ENCODE measurements at regions not wholly inside any gene's neighbourhood (a gene's known extent, or its start where the extent isn't known, plus 50 kb on each side); places are given as distances from the start of the nearest gene placed in this dataset.
"Not testable (repeated sequence)": the region's sequence is repeated elsewhere in the genome, so short reads cannot be mapped to it uniquely, and the experiment has no call there.

GRCh38 chr11:96540875-96541274 is 151.1 kb downstream of the JRKL start:
- H3K4me1 Mint-ChIP-seq (ENCODE audit: low read depth) = no peaks in the 10 kb centered on the region
- DNase-seq (ENCODE audit: low spot score) = no peak
- H3K36me3 Mint-ChIP-seq (ENCODE audit: low read depth) = no peaks in the 10 kb centered on the region
- H3K27ac Mint-ChIP-seq = no peak overlapping the region
- no peak overlapping the region for H3K4me3 Mint-ChIP-seq
- H3K9me3 Mint-ChIP-seq = no peaks in the 10 kb centered on the region
- no peaks in the 10 kb centered on the region for H3K27me3 Mint-ChIP-seq (ENCODE audit: low read depth)

- H3K27me3 Mint-ChIP-seq (ENCODE audit: low read depth) = no peaks in the 10 kb centered on the region
- no peaks in the 10 kb centered on the region for H3K9me3 Mint-ChIP-seq
- no peak overlapping the region for H3K4me3 Mint-ChIP-seq
- no peaks in the 10 kb centered on the region for H3K4me1 Mint-ChIP-seq (ENCODE audit: low read depth)
- no peak for DNase-seq (ENCODE audit: low spot score)
- no peak overlapping the region for H3K27ac Mint-ChIP-seq
- H3K36me3 Mint-ChIP-seq (ENCODE audit: low read depth) = no peaks in the 10 kb centered on the region
Measured at GRCh38 chr11:96543177-96543576, 153.4 kb downstream of the JRKL start.

- H3K27me3 Mint-ChIP-seq (ENCODE audit: low read depth); DNase-seq (ENCODE audit: low spot score); H3K27ac Mint-ChIP-seq; H3K36me3 Mint-ChIP-seq (ENCODE audit: low read depth); H3K4me3 Mint-ChIP-seq; H3K9me3 Mint-ChIP-seq; H3K4me1 Mint-ChIP-seq (ENCODE audit: low read depth): not testable (repeated sequence)
Measured at GRCh38 chr11:96545192-96545591, 155.4 kb downstream of the JRKL start.

GRCh38 chr11:96551136-96551535 is 161.3 kb downstream of the JRKL start:
- Mint-ChIP-seq H3K4me3 (no peak overlapping the region), H3K4me1 (ENCODE audit: low read depth) (no peaks in the 10 kb centered on the region), H3K9me3 (no peaks in the 10 kb centered on the region), H3K36me3 (ENCODE audit: low read depth) (no peaks in the 10 kb centered on the region), H3K27me3 (ENCODE audit: low read depth) (no peaks in the 10 kb centered on the region), H3K27ac (no peak overlapping the region)
- no peak for DNase-seq (ENCODE audit: low spot score)

- H3K9me3 Mint-ChIP-seq = no peaks in the 10 kb centered on the region
- DNase-seq (ENCODE audit: low spot score) = no peak
- no peaks in the 10 kb centered on the region for H3K4me1 Mint-ChIP-seq (ENCODE audit: low read depth)
- H3K4me3 Mint-ChIP-seq = no peak overlapping the region
- no peaks in the 10 kb centered on the region for H3K36me3 Mint-ChIP-seq (ENCODE audit: low read depth)
- no peaks in the 10 kb centered on the region for H3K27me3 Mint-ChIP-seq (ENCODE audit: low read depth)
- no peak overlapping the region for H3K27ac Mint-ChIP-seq
Measured at GRCh38 chr11:96554236-96554820, 164.5 kb downstream of the JRKL start.

GRCh38 chr11:96555826-96556225 is 166.0 kb downstream of the JRKL start:
- H3K36me3 Mint-ChIP-seq (ENCODE audit: low read depth); DNase-seq (ENCODE audit: low spot score); H3K27me3 Mint-ChIP-seq (ENCODE audit: low read depth); H3K4me1 Mint-ChIP-seq (ENCODE audit: low read depth); H3K9me3 Mint-ChIP-seq; H3K27ac Mint-ChIP-seq; H3K4me3 Mint-ChIP-seq: not testable (repeated sequence)

GRCh38 chr11:96560727-96561126 is 170.9 kb downstream of the JRKL start:
- H3K27ac Mint-ChIP-seq; H3K4me3 Mint-ChIP-seq; H3K36me3 Mint-ChIP-seq (ENCODE audit: low read depth); H3K27me3 Mint-ChIP-seq (ENCODE audit: low read depth); H3K4me1 Mint-ChIP-seq (ENCODE audit: low read depth); DNase-seq (ENCODE audit: low spot score); H3K9me3 Mint-ChIP-seq: not testable (repeated sequence)

- no peaks in the 10 kb centered on the region for H3K4me1 Mint-ChIP-seq (ENCODE audit: low read depth)
- H3K27me3 Mint-ChIP-seq (ENCODE audit: low read depth) = no peaks in the 10 kb centered on the region
- no peaks in the 10 kb centered on the region for H3K36me3 Mint-ChIP-seq (ENCODE audit: low read depth)
- DNase-seq (ENCODE audit: low spot score) = no peak
- H3K27ac Mint-ChIP-seq = no peak overlapping the region
- H3K9me3 Mint-ChIP-seq = no peaks in the 10 kb centered on the region
- no peak overlapping the region for H3K4me3 Mint-ChIP-seq
Measured at GRCh38 chr11:96567176-96567575, 177.4 kb downstream of the JRKL start.

- H3K4me1 Mint-ChIP-seq (ENCODE audit: low read depth) = no peaks in the 10 kb centered on the region
- no peaks in the 10 kb centered on the region for H3K36me3 Mint-ChIP-seq (ENCODE audit: low read depth)
- no peak overlapping the region for H3K4me3 Mint-ChIP-seq
- H3K27ac Mint-ChIP-seq = no peak overlapping the region
- no peak for DNase-seq (ENCODE audit: low spot score)
- H3K9me3 Mint-ChIP-seq = no peaks in the 10 kb centered on the region
- no peaks in the 10 kb centered on the region for H3K27me3 Mint-ChIP-seq (ENCODE audit: low read depth)
Measured at GRCh38 chr11:96567667-96568066, 177.9 kb downstream of the JRKL start.

GRCh38 chr11:96576383-96576782 is 186.6 kb downstream of the JRKL start:
- Mint-ChIP-seq H3K4me1 (ENCODE audit: low read depth) (no peaks in the 10 kb centered on the region), H3K27me3 (ENCODE audit: low read depth) (no peaks in the 10 kb centered on the region), H3K9me3 (no peaks in the 10 kb centered on the region), H3K36me3 (ENCODE audit: low read depth) (no peaks in the 10 kb centered on the region), H3K27ac (no peak overlapping the region), H3K4me3 (no peak overlapping the region)
- DNase-seq (ENCODE audit: low spot score) = no peak

GRCh38 chr11:96578379-96578778 is 188.6 kb downstream of the JRKL start:
- no peak overlapping the region for H3K4me3 Mint-ChIP-seq
- H3K9me3 Mint-ChIP-seq = no peaks in the 10 kb centered on the region
- H3K36me3 Mint-ChIP-seq (ENCODE audit: low read depth) = no peaks in the 10 kb centered on the region
- H3K27ac Mint-ChIP-seq = no peak overlapping the region
- H3K4me1 Mint-ChIP-seq (ENCODE audit: low read depth) = no peaks in the 10 kb centered on the region
- DNase-seq (ENCODE audit: low spot score) = no peak
- no peaks in the 10 kb centered on the region for H3K27me3 Mint-ChIP-seq (ENCODE audit: low read depth)

GRCh38 chr11:96579656-96580055 is 189.8 kb downstream of the JRKL start:
- Mint-ChIP-seq H3K4me3 (no peak overlapping the region), H3K27me3 (ENCODE audit: low read depth) (no peaks in the 10 kb centered on the region), H3K36me3 (ENCODE audit: low read depth) (no peaks in the 10 kb centered on the region), H3K9me3 (no peaks in the 10 kb centered on the region), H3K27ac (no peak overlapping the region), H3K4me1 (ENCODE audit: low read depth) (no peaks in the 10 kb centered on the region)
- DNase-seq (ENCODE audit: low spot score) = no peak

GRCh38 chr11:96580476-96581040 is 190.7 kb downstream of the JRKL start:
- H3K36me3 Mint-ChIP-seq (ENCODE audit: low read depth) = no peaks in the 10 kb centered on the region
- no peaks in the 10 kb centered on the region for H3K27me3 Mint-ChIP-seq (ENCODE audit: low read depth)
- H3K27ac Mint-ChIP-seq = no peak overlapping the region
- no peak overlapping the region for H3K4me3 Mint-ChIP-seq
- H3K4me1 Mint-ChIP-seq (ENCODE audit: low read depth) = no peaks in the 10 kb centered on the region
- H3K9me3 Mint-ChIP-seq = no peaks in the 10 kb centered on the region
- DNase-seq (ENCODE audit: low spot score) = no peak

GRCh38 chr11:96585944-96586880 is 196.4 kb downstream of the JRKL start:
- not testable (repeated sequence) for H3K27me3 Mint-ChIP-seq (ENCODE audit: low read depth); DNase-seq (ENCODE audit: low spot score); H3K4me1 Mint-ChIP-seq (ENCODE audit: low read depth); H3K36me3 Mint-ChIP-seq (ENCODE audit: low read depth); H3K27ac Mint-ChIP-seq; H3K4me3 Mint-ChIP-seq; H3K9me3 Mint-ChIP-seq

All from T-helper 2 cell treated with Interferon-gamma antibody and Interleukin-4, amounts not matched to agents 5 μg/mL and 100 μg/mL, for 36 hours (primary cell).